ENCODE measurements at regions not wholly inside any gene's neighbourhood (a gene's known extent, or its start where the extent isn't known, plus 50 kb on each side); places are given as distances from the start of the nearest gene placed in this dataset.

- TF ChIP-seq CTCF (IDR thresholded peaks at IDR 0.05 in 8 of 11, conservative IDR thresholded peaks at IDR 0.05 in 3 of 11): no peak
- no peak for TF ChIP-seq POLR2A (IDR thresholded peaks at IDR 0.05)
These were observed 1129.0 kb upstream of the PCDH9 start for GRCh38 chr13:68359105-68359504.

All from spleen (tissue), 7 donors.